Neuron (in vitro differentiated cells): ENCODE measurements at regions not wholly inside any gene's neighbourhood (a gene's known extent, or its start where the extent isn't known, plus 50 kb on each side); places are given as distances from the start of the nearest gene placed in this dataset.

Experiments
- H2AFZ ChIP-seq: one replicate; pipeline ENCODE4 v1.6.1; 2013; ENCODE audit warnings: low read depth, mild to moderate bottlenecking, inconsistent platforms, low read length, moderate library complexity
- H3K27me3 ChIP-seq: one replicate; pipeline ENCODE4 v1.6.1; 2013; ENCODE audit warnings: low read length; ENCODE audit not compliant: insufficient read depth
- H3K36me3 ChIP-seq: one replicate; pipeline ENCODE4 v1.6.1; 2013; ENCODE audit warnings: low read length; ENCODE audit not compliant: insufficient read depth
- H3K4me1 ChIP-seq: one replicate; pipeline ENCODE4 v1.6.1; 2013; ENCODE audit warnings: low read length; ENCODE audit not compliant: insufficient read depth
- H3K4me3 ChIP-seq: 2 replicates; pipeline ENCODE4 v1.5.1; 2013; ENCODE audit warnings: mild to moderate bottlenecking, low read length, moderate library complexity
- H3K9me3 ChIP-seq: one replicate; pipeline ENCODE4 v1.6.1; 2013; ENCODE audit warnings: low read length

DNA sequence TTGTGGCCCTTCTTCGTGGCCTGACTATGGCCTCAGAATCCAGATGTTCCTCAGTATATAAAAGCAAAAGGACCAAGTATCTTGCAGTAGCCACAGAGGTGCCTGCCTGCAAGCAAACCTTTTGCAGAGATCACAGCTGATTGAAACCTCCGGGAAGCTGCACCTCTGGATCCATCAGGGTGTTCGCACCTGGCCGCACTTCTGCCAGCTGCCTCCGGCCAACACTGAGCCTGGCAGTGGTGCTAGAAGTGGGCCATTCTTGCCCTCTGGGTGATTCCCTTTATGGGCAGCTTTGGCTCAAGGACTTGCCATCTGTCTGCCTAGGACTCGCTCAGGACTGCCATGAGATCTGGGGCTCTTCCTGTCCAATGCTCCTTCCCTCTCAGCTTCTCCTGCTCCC lies 214.6 kb upstream of the ECI2 start:
- peaks cover 6% of the 10 kb centered on the region for H3K4me1 ChIP-seq
- no peaks in the 10 kb centered on the region for H3K27me3 ChIP-seq
- H3K4me3 ChIP-seq, result no peak overlapping the region

DNA sequence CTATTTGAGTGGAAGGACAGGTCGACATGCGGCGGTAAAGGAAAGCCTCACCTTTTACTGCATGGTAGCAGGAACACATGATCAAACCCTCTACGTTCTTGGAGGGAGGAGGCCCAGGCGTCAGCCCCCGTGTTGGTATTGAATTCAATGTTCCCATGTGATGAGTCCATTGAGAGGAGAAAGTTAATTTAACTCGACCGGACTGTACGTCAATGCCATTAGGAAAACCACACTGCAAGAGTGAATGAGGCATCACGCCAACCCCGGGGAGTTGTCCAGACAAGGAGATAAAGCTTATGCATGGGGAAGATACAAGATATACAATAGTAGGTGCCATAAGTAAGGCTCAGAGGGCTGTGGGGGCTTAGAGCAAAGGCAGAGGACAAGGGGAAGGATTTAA lies 213.9 kb upstream of the ECI2 start:
- H3K27me3 ChIP-seq, result no peaks in the 10 kb centered on the region
- no peak overlapping the region for H3K4me3 ChIP-seq
- H3K9me3 ChIP-seq, result no peaks in the 10 kb centered on the region
- no peaks in the 10 kb centered on the region for H3K36me3 ChIP-seq
- no peak overlapping the region for H2AFZ ChIP-seq
- peaks cover 6% of the 10 kb centered on the region for H3K4me1 ChIP-seq

More for the DNA sequence above, 214.6 kb upstream of the ECI2 start:
- H3K9me3 ChIP-seq, result no peaks in the 10 kb centered on the region
- no peak overlapping the region for H2AFZ ChIP-seq
- H3K36me3 ChIP-seq, result no peaks in the 10 kb centered on the region

DNA sequence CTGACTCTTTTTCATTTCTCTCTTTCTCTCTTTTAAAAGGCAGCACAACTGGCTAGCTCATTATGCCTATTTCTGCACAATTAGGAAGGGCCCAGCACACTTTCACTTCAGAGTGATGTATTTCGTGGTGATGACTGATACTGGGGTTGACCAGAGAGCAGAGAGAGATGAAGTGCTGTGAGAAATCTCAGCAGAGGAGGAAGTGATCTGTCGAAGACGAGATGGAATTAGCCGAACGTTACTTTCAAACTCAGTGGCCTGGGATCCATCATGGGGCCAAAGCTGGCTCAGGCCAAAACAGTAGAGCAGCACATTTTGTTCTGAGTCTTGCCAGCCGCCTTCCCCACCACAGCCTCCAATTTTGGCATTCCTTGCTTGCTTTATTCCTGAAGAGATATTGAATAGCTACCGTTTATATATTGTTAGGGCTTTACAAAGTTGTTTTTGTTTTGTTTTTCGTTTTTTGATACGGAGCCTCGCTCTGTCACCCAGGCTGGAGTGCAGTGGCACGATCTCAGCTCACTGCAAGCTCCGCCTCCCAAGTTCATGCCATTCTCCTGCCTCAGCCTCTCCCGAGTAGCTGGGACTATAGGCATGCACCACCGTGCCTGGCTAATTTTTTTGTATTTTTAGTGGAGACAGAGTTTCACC lies 213.2 kb upstream of the ECI2 start:
- Histone ChIP-seq H3K9me3 (no peaks in the 10 kb centered on the region), H3K4me1 (peaks cover 6% of the 10 kb centered on the region), H3K4me3 (no peak overlapping the region), H2AFZ (no peak overlapping the region), H3K36me3 (no peaks in the 10 kb centered on the region), H3K27me3 (no peaks in the 10 kb centered on the region)

DNA sequence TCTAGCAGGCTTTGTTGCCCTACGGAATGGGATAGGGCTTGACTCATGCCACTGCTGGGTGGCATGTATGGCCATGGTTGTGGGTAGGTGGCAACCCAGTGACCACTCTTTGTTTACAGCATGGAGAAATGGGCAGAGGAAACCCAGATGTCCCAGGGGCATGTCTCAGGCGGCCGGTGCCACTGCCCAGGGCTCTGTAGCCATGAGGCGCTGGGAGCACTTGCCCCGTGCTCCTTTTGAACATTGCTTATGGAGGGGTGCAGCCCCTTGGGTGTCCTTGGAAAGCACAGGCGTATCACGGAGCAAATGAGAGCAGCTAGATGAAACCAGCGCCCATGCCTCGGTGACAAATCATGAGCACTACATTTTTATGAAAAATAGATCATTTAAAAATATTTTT lies 212.5 kb upstream of the ECI2 start:
- Histone ChIP-seq H3K27me3 (no peaks in the 10 kb centered on the region), H3K4me3 (no peak overlapping the region), H3K4me1 (peaks cover 6% of the 10 kb centered on the region), H3K36me3 (no peaks in the 10 kb centered on the region), H3K9me3 (no peaks in the 10 kb centered on the region), H2AFZ (no peak overlapping the region)

DNA sequence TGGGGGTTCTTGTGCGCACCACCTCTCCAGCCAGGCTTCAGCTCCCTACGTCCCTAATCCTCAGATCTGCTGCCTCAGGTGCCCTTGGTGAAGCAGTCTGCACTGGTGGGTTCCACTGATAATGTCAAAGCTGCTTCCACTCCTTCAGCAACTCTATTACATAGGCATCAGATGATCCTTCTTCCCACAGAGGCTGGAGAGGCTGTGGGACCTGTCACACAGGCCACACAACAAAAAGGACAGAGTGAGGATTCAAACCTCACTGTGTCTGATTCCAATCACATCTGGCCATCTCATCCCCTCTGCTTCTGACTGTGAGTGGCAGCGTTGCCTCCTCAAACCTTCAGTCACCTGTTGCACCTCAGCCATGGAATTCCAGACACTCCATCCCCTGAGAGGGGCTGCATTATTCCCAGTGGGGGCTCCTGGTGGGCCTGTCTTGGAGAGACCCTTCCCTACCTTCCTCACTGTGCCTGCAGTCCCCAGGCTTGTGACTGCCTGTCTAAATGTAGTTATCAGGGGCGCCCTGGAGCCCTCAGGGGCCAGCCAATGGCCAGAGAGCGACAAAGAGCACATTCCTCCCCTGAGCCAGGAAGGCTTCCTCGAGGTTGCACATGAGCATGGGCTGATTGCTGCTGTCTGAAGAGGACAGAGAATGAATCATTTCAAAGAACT lies 211.4 kb upstream of the ECI2 start:
- Histone ChIP-seq H3K4me3 (no peak overlapping the region), H3K27me3 (no peaks in the 10 kb centered on the region), H2AFZ (no peak overlapping the region), H3K36me3 (no peaks in the 10 kb centered on the region), H3K9me3 (no peaks in the 10 kb centered on the region), H3K4me1 (peaks cover 4% of the 10 kb centered on the region)

DNA sequence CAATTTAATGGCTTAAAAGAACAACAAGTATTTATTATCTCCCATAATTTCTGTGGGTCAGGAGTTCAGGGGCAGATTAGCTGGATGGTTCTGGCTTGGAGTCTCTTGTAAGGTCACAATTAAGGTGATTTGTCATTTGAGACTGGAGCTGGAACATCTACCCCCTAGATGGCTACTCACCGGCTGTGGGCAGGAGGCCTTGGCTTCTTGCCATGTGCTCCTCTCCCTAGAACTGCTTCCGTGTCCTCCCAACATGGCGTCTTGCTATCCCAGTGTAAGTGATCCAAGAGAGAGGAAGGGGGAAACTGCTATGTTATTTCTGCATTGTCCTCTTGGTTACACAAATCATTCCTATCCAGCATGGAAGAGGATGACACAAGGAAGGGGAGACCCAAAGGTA lies 210.2 kb upstream of the ECI2 start:
- H3K4me3 ChIP-seq, result no peak overlapping the region

DNA sequence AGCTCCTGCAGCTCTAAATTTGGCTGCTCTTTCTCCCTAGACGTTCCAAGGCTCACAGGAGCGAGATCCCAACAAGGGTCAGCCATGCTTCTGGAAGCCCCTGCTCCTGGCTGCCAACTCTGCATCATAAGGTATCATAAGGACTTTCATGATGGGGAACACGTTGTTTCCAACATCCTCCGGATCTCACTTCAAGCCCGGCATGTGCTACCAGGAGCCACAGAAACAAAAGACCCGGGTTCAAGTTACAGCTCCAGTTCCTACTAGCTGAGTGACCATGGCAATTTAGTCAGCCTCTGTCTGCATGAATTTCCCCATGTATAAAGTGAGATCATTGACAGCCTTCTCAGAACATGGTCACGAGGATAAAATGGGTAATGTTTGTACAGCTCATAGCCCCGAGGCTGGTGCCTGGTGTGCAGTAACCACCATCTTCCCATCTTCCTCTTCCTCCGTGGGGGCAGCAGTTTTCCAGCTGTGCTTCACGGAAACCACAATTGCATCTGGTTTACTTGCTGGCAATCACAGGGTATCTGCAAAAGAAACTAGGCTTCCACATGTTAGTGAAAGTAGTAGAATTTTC lies 209.0 kb upstream of the ECI2 start:
- H2AFZ ChIP-seq, result no peak overlapping the region
- H3K36me3 ChIP-seq, result no peaks in the 10 kb centered on the region
- no peaks in the 10 kb centered on the region for H3K27me3 ChIP-seq
- H3K9me3 ChIP-seq, result no peaks in the 10 kb centered on the region
- no peaks in the 10 kb centered on the region for H3K4me1 ChIP-seq
- no peak overlapping the region for H3K4me3 ChIP-seq

More for the DNA sequence above, 210.2 kb upstream of the ECI2 start:
- Histone ChIP-seq H3K9me3 (no peaks in the 10 kb centered on the region), H3K27me3 (no peaks in the 10 kb centered on the region), H3K36me3 (no peaks in the 10 kb centered on the region), H3K4me1 (no peaks in the 10 kb centered on the region), H2AFZ (no peak overlapping the region)

DNA sequence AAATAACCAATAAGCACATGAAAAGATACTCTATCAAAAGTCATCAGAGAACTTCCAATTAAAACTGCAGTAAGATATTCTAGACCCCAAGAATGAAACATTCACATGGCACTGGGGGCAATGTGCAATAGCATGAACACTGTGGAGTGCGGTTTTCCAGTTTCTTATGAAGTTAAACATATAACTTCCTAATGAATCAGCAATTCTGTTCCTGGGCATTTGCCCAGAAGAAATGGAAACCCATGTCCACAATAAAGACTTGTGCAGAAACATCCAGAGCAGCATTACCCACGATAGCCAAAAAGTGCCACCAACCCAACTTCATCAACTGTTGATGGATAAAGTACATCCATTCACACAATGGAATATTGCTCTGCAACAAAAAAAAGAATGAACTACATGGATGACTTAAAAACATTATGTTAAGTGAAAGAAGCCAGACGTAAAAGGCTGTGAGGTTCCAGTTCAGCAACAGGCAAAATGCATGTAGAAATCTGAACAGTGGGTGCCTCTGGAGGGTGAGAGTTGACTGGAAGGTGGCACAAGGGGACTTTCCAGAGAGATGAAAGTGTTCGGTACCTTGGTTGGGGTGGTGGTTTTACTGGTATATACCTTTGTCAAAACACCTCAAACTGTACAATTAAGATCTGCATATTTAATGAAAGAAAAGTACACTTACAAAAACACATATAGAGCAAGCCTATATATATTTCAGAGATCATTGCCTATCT lies 207.2 kb upstream of the ECI2 start:
- H3K9me3 ChIP-seq, result peaks cover 2% of the 10 kb centered on the region
- no peaks in the 10 kb centered on the region for H3K36me3 ChIP-seq
- H3K4me3 ChIP-seq, result no peak overlapping the region
- no peaks in the 10 kb centered on the region for H3K27me3 ChIP-seq
- no peaks in the 10 kb centered on the region for H3K4me1 ChIP-seq
- H2AFZ ChIP-seq, result no peak overlapping the region

DNA sequence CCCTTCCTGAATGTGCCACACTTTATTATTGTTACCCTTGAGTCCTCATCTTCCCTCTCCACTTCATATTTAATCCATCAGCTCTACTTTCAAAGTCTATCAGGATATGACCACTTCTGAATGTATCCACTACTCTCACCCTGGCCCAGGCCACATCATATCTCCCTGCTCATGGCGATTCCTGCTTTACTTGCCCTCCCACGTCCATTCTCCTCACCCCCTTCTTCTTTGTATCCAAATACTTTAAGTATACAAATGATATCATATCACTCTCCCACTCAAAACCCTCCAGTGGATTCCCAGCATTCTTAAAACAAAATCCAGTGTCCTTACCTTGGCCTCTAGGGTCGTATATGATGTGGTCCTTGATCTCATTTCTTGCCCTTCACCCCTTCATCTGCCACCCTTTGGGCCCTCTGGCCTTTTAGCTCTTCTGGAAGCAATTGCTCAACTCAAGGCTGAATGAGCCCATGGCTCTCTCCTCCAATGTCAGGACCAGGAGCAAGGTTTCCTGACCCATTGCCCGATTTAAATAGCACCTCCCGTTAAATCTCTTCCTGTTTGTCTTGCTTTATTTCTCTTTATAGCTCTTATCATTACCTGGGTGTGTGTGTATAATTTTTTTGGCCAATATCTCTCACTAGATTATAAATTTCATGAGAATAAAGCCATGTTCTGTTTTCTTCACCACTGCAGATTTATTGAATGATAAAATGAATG lies 205.9 kb upstream of the ECI2 start:
- Histone ChIP-seq H2AFZ (no peak overlapping the region), H3K4me1 (no peaks in the 10 kb centered on the region), H3K36me3 (no peaks in the 10 kb centered on the region), H3K4me3 (no peak overlapping the region), H3K9me3 (peaks cover 2% of the 10 kb centered on the region), H3K27me3 (no peaks in the 10 kb centered on the region)

DNA sequence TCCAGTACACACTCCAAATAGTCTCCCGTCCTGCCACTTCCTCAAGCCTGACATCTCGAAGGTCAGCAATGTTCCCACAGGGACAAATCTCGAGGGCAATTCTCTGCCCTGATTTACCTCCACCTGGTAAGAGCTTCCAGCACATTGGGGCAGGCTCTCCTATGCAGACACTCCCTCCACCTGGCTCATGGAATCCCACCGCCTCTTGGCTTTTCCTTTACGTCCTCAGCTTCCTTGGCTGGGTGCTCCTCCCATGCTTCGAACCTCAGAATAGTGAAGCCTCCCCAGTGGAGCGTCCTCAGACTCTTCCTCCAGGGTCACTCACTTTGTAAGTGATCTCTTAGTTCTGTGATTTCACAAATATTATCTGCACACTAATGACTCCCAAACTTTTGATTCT lies 205.2 kb upstream of the ECI2 start:
- Histone ChIP-seq H3K4me3 (no peak overlapping the region), H2AFZ (no peak overlapping the region), H3K27me3 (no peaks in the 10 kb centered on the region), H3K36me3 (no peaks in the 10 kb centered on the region), H3K9me3 (peaks cover 2% of the 10 kb centered on the region), H3K4me1 (no peaks in the 10 kb centered on the region)

DNA sequence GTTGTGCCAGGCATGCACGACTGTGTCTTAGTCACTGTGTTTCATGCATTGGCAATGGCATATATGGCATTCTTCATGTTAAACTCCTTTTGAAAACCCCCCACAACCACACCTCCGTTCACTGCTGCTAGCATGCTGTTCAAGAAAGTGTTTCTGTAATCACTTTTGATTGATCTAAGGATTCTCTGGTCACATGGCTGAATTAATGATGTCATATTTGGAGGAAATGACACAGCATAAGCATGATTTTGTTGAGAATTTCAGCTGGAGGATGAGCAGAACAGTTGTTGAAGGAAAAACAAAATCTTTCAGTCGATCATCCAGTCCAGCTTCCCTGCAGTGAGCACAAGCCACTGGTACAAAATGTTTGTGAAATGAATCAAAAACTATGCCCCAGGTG lies 203.5 kb upstream of the ECI2 start:
- Histone ChIP-seq H3K36me3 (no peaks in the 10 kb centered on the region), H3K9me3 (peaks cover 2% of the 10 kb centered on the region), H2AFZ (no peak overlapping the region), H3K4me1 (no peaks in the 10 kb centered on the region), H3K4me3 (no peak overlapping the region), H3K27me3 (no peaks in the 10 kb centered on the region)

DNA sequence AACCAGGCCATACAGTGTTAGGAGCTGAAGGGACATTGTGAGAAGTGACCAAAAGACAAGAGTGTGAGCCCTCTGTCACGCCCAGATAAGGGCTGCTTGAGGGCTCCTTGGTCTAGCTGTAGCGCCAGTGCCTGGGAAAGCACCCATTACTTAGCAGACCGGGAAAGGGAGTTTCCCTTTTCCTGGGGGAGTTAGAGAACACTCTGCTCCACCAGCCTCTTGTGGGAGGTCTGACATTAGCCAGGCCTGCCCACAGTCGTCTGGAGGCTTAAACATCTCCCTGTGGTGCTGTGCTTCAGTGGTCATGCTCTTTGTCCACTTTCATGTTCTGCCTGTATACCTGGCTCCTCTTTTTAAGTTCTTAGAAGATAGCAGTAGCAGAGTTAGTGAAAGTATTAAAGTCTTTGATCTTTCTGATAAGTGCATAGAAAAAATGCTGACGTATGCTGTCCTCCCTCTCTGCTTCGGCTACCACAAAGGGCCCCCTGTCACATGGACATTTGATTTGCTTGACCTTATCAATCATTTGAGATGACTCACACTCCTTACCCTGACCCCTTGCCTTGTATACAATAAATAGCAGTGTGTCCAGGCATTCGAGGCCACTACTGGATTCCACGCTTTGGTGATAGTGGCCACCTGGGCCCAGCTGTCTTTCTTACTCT lies 201.5 kb upstream of the ECI2 start:
- Histone ChIP-seq H3K36me3 (no peaks in the 10 kb centered on the region), H2AFZ (no peak overlapping the region), H3K9me3 (peaks cover 2% of the 10 kb centered on the region), H3K27me3 (no peaks in the 10 kb centered on the region), H3K4me3 (no peak overlapping the region), H3K4me1 (no peaks in the 10 kb centered on the region)
